ENCODE measurements at regions not wholly inside any gene's neighbourhood (a gene's known extent, or its start where the extent isn't known, plus 50 kb on each side); places are given as distances from the start of the nearest gene placed in this dataset.
"Not testable (repeated sequence)": the region's sequence is repeated elsewhere in the genome, so short reads cannot be mapped to it uniquely, and the experiment has no call there.

GRCh38 chr4:112944006-112944405 lies 105.4 kb upstream of the ANK2 start:
- no peak for DNase-seq (ENCODE audit: low read depth in 2 of 2)

- no peak for DNase-seq (ENCODE audit: low read depth in 2 of 2)
Observed at GRCh38 chr4:112946127-112946526, 103.3 kb upstream of the ANK2 start.

GRCh38 chr4:112947616-112948015 lies 101.8 kb upstream of the ANK2 start:
- DNase-seq (ENCODE audit: low read depth in 2 of 2): no peak

- DNase-seq (ENCODE audit: low read depth in 2 of 2): no peak
Observed at GRCh38 chr4:112951362-112952312, 97.8 kb upstream of the ANK2 start.

GRCh38 chr4:112952313-112952700 lies 97.1 kb upstream of the ANK2 start:
- no peak for DNase-seq (ENCODE audit: low read depth in 2 of 2)

GRCh38 chr4:112953262-112953661 lies 96.2 kb upstream of the ANK2 start:
- no peak for DNase-seq (ENCODE audit: low read depth in 2 of 2)

GRCh38 chr4:112954286-112954685 lies 95.2 kb upstream of the ANK2 start:
- DNase-seq (ENCODE audit: low read depth in 2 of 2): no peak

- DNase-seq (ENCODE audit: low read depth in 2 of 2): no peak
Observed at GRCh38 chr4:112956484-112956896, 93.0 kb upstream of the ANK2 start.

GRCh38 chr4:112957764-112958163 lies 91.7 kb upstream of the ANK2 start:
- DNase-seq (ENCODE audit: low read depth in 2 of 2): not testable (repeated sequence)

- DNase-seq (ENCODE audit: low read depth in 2 of 2): no peak
Observed at GRCh38 chr4:112966701-112967488, 82.6 kb upstream of the ANK2 start.

GRCh38 chr4:112968451-112969159 lies 80.8 kb upstream of the ANK2 start:
- DNase-seq (ENCODE audit: low read depth in 2 of 2): no peak

GRCh38 chr4:112970903-112971302 lies 78.5 kb upstream of the ANK2 start:
- no peak for DNase-seq (ENCODE audit: low read depth in 2 of 2)

GRCh38 chr4:112973750-112974251 lies 75.7 kb upstream of the ANK2 start:
- no peak for DNase-seq (ENCODE audit: low read depth in 2 of 2)

GRCh38 chr4:112975567-112976355 lies 73.7 kb upstream of the ANK2 start:
- DNase-seq (ENCODE audit: low read depth in 2 of 2): no peak

- DNase-seq (ENCODE audit: low read depth in 2 of 2): no peak
Observed at GRCh38 chr4:112978691-112979472, 70.6 kb upstream of the ANK2 start.

GRCh38 chr4:112979881-112980421 lies 69.5 kb upstream of the ANK2 start:
- no peak for DNase-seq (ENCODE audit: low read depth in 2 of 2)

GRCh38 chr4:112982680-112983079 lies 66.8 kb upstream of the ANK2 start:
- DNase-seq (ENCODE audit: low read depth in 2 of 2): no peak

GRCh38 chr4:112994732-112995464 lies 54.6 kb upstream of the ANK2 start:
- no peak for DNase-seq (ENCODE audit: low read depth in 2 of 2)
